K562 (cell line): ENCODE measurements at regions not wholly inside any gene's neighbourhood (a gene's known extent, or its start where the extent isn't known, plus 50 kb on each side); places are given as distances from the start of the nearest gene placed in this dataset.

ENCODE experiments used
- ATAC-seq: fragments of 200-7000 bp; cut with Tn5 transposase; 3 replicates; pipeline ENCODE4 v1.9.1; 2020; ENCODE audit warnings: moderate library complexity
- BruUV-seq: library from RNA; stranded (reverse); fragments of 400-500 nt; replicated peaks from 2 replicates; lab custom pipeline; 2021; lab: Mats Ljungman, UMichigan
- CTCF ChIA-PET: fragments of 300-600 bp; formaldehyde crosslinking; extraction: SDS; loops from one replicate; lab custom pipeline; 2021; ENCODE audit warnings: low intra/inter-chr PET ratio; lab: Yijun Ruan, JAX
- POLR2A ChIA-PET: fragments of 300-600, 350-650 bp; sonication (Branson Sonifier 250); formaldehyde crosslinking; extraction: SDS; loops from one replicate; lab custom pipeline; 2021; ENCODE audit warnings: antibody characterized with exemption, inconsistent platforms; lab: Yijun Ruan, JAX
- DNase-seq, 4 experiments: peaks; one replicate each; pipeline versions ENCODE4 v3.0.0 to v3.0.0-alpha.2; 2011 to 2018; ENCODE audit warnings: low spot score in 3 of 4, mixed read lengths in 3 of 4; ENCODE audit errors: extremely low read depth in 1 of 4
- FAIRE-seq: peaks from 2 replicates; lab custom pipeline; 2011; peaks lifted over from hg19 to GRCh38; lab: Jason Lieb, UNC
- H2AFZ ChIP-seq: 2 replicates; pipeline ENCODE4 v1.6.0; 2011; ENCODE audit warnings: low read depth, low read length, control low read depth, inconsistent platforms
- H3K27ac ChIP-seq: fragments of 200-600 bp; 3 replicates; pipeline ENCODE4 v1.8.0; 2011; ENCODE audit warnings: low read depth, mild to moderate bottlenecking, control low read depth, inconsistent platforms, low read length, moderate library complexity, mixed read lengths; ENCODE audit errors: extremely low read depth
- H3K27me3 ChIP-seq, 2 experiments: fragments of 300-600 bp in 1 of 2; 2 replicates in 1 of 2; 3 replicates in 1 of 2; pipeline versions ENCODE4 v1.6.0 to v1.8.0; 2011; ENCODE audit warnings: inconsistent platforms in 2 of 2, low read length in 2 of 2, mild to moderate bottlenecking in 1 of 2, mixed read lengths in 1 of 2, moderate library complexity in 1 of 2; ENCODE audit not compliant: control insufficient read depth in 2 of 2, insufficient read depth in 2 of 2
- H3K36me3 ChIP-seq: fragments of 300-600 bp; 3 replicates; pipeline ENCODE4 v1.8.0; 2011; ENCODE audit warnings: mild to moderate bottlenecking, low read length, inconsistent platforms; ENCODE audit not compliant: control insufficient read depth, insufficient read depth
- H3K4me1 ChIP-seq, 2 experiments: fragments of 200-600 bp in 1 of 2; replicated peaks in 1 of 2; 2 replicates in 1 of 2; 3 replicates in 1 of 2; pipeline versions ENCODE4 v1.5.1 to v1.8.0; 2011; ENCODE audit warnings: inconsistent platforms in 2 of 2, low read length in 2 of 2, mild to moderate bottlenecking in 1 of 2, mixed read lengths in 1 of 2, moderate library complexity in 1 of 2; ENCODE audit not compliant: control insufficient read depth in 2 of 2, insufficient read depth in 2 of 2
- H3K4me2 ChIP-seq: 2 replicates; pipeline ENCODE4 v1.6.1; 2011; ENCODE audit warnings: low read length, control low read depth, inconsistent platforms, mixed read lengths; ENCODE audit not compliant: insufficient read depth
- H3K4me3 ChIP-seq: fragments of 200-600 bp; sonication (generic), shearing (Covaris generic); 2 replicates; pipeline ENCODE4 v1.5.1; 2016; ENCODE audit warnings: control low read depth, inconsistent platforms
- H3K79me2 ChIP-seq: fragments of 200-600 bp; 3 replicates; pipeline ENCODE4 v1.8.0; 2011; ENCODE audit warnings: low read length, inconsistent platforms; ENCODE audit not compliant: control insufficient read depth, insufficient read depth
- H3K9ac ChIP-seq, 2 experiments: 2 replicates each; pipeline versions ENCODE4 v1.6.0 to v1.6.1; 2011; ENCODE audit warnings: low read depth in 2 of 2, low read length in 2 of 2, control low read depth in 1 of 2, inconsistent platforms in 1 of 2, mild to moderate bottlenecking in 1 of 2, mixed read lengths in 1 of 2; ENCODE audit not compliant: insufficient read depth in 1 of 2
- H3K9me1 ChIP-seq: one replicate; pipeline ENCODE4 v1.6.0; 2011; ENCODE audit warnings: inconsistent platforms, mild to moderate bottlenecking, low read length, moderate library complexity; ENCODE audit not compliant: control insufficient read depth, insufficient read depth
- H3K9me3 ChIP-seq: replicated peaks from 2 replicates; pipeline ENCODE4 v1.5.1; 2011; ENCODE audit warnings: low read depth, low read length, inconsistent platforms; ENCODE audit not compliant: control insufficient read depth, insufficient read depth
- H4K20me1 ChIP-seq: replicated peaks from 2 replicates; pipeline ENCODE4 v1.6.1; 2011; ENCODE audit warnings: low read length, inconsistent platforms, mixed read lengths; ENCODE audit not compliant: control insufficient read depth, insufficient read depth
- C11orf30 ChIP-seq: fragments of 450-650 bp; IDR thresholded peaks from 2 replicates; pipeline ENCODE4 v1.6.1; 2016; ENCODE audit warnings: low read depth, mild to moderate bottlenecking
- CBX3 ChIP-seq, 2 experiments: IDR thresholded peaks; 1 replicate in 1 of 2; 2 replicates in 1 of 2; pipeline ENCODE4 v1.6.1; 2012; ENCODE audit warnings: inconsistent platforms in 2 of 2, low read length in 2 of 2, borderline replicate concordance in 1 of 2, control low read depth in 1 of 2
- CBX5 ChIP-seq: IDR thresholded peaks from 2 replicates; pipeline ENCODE4 v1.6.1; 2014; ENCODE audit warnings: low read depth, borderline replicate concordance
- ELF2 ChIP-seq: fragments of 250-450 bp; sonication (Bioruptor Pico); IDR thresholded peaks from 2 replicates; pipeline ENCODE4 v1.5.0; 2021; ENCODE audit warnings: mild to moderate bottlenecking
- FOXA3 ChIP-seq, 2 experiments: fragments of 450-650 bp in 1 of 2; sonication (generic) in 1 of 2; formaldehyde crosslinking; IDR thresholded peaks in 1 of 2; conservative IDR thresholded peaks in 1 of 2; 2 replicates each; pipeline versions ENCODE4 v1.4.0 to v1.8.0; 2020 to 2022; ENCODE audit warnings: mild to moderate bottlenecking in 2 of 2, missing genetic modification reagents in 1 of 2
- REST ChIP-seq, 2 experiments: fragments of 450-650 bp; formaldehyde crosslinking in 1 of 2; IDR thresholded peaks; 2 replicates each; pipeline versions ENCODE4 v1.4.0 to v1.6.1; 2014 to 2020; ENCODE audit warnings: mild to moderate bottlenecking in 2 of 2, borderline replicate concordance in 1 of 2, low read depth in 1 of 2
- RNF2 ChIP-seq: sonication (generic); IDR thresholded peaks from 2 replicates; pipeline ENCODE4 v1.6.1; 2016
- SFPQ ChIP-seq: fragments of 200-400 bp; formaldehyde crosslinking; IDR thresholded peaks from 2 replicates; pipeline ENCODE4 v1.6.1; 2017; ENCODE audit warnings: mild to moderate bottlenecking, low read depth, low read length, moderate library complexity
- SNRNP70 ChIP-seq: fragments of 200-400 bp; formaldehyde crosslinking; optimal IDR thresholded peaks from 2 replicates; pipeline ENCODE3; 2017; ENCODE audit warnings: low read depth, low read length
- ZZZ3 ChIP-seq: fragments of 450-650 bp; IDR thresholded peaks from 2 replicates; pipeline ENCODE4 v1.6.1; 2016; ENCODE audit warnings: antibody characterized with exemption, mild to moderate bottlenecking, moderate library complexity
- WGBS: fragments of 100-300 bp; shearing (Covaris generic); methylation state at CpG from one replicate; pipeline ENCODE4 v1.1.6; 2016; ENCODE audit warnings: low coverage, mixed read lengths; ENCODE audit not compliant: insufficient coverage; ENCODE audit errors: missing lambda C conversion rate; 5-methylcytosine and 5-hydroxymethylcytosine counted together
- in situ Hi-C: fragments of 300-500 bp; cut with MboI; formaldehyde crosslinking; loops from 4 replicates; pipeline ENCODE4 v1.15.0; 2018; ENCODE audit warnings: inconsistent platforms, mixed read lengths
- intact Hi-C: fragments of 100-400 bp; cut with micrococcal nuclease; formaldehyde crosslinking; loops from 2 replicates; pipeline ENCODE4 v1.14.2; 2022
- TF ChIP-seq, protein P1 (sequence below): fragments of 250-450 bp; sonication (Bioruptor Pico); IDR thresholded peaks from 2 replicates; pipeline ENCODE4 v1.5.0; 2020; ENCODE audit warnings: mild to moderate bottlenecking, borderline replicate concordance

DNA sequence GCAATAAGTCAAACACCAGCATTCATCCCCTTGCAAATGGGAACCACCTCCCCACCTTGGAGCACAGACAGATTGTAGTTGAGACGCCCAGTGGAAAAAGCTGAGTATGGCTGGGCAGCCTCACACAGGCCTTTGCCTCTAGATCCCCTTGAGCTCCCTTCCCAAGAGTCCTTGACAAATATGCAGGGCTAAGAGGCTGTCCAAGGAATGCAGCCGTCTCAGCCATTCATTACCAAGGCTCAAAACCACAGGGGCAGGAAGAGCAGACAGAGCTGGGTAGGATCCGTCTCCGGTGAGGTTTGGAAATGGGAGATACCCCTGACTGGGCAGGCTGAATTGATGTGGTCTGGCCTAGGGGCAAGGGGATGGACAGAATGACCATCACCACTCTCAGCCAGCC is 557.1 kb downstream of the TNS1 start:
- ChIA-PET POLR2A (interaction anchor here (0.6 kb wide), 2 partner anchors 9 to 759 kb away, joined by 3 read pairs; no protein-coding TSS in a partner anchor), CTCF (no interaction called here)
- H3K27me3 ChIP-seq, result no peaks in the 10 kb centered on the region
- no peaks in the 10 kb centered on the region for H3K79me2 ChIP-seq
- no peak overlapping the region for H2AFZ ChIP-seq
- no peak overlapping the region for H3K4me2 ChIP-seq
- no peak for ATAC-seq
- 0% methylated on average over 4 of the region's 4 CpGs for WGBS
- intact Hi-C loops, result no loop called here
- no peak for FAIRE-seq
- no peaks in the 10 kb centered on the region for H3K9me3 ChIP-seq
- no peaks in the 10 kb centered on the region for H4K20me1 ChIP-seq
- no peak overlapping the region for H3K9ac ChIP-seq
- no TSS peak for BruUV-seq
- no peaks in the 10 kb centered on the region for H3K4me1 ChIP-seq
- no peak for DNase-seq
- H3K4me3 ChIP-seq, result no peak overlapping the region
- no peaks in the 10 kb centered on the region for H3K36me3 ChIP-seq
- no peaks in the 10 kb centered on the region for H3K9me1 ChIP-seq
- in situ Hi-C loops, result no loop called here
- no peak overlapping the region for H3K27ac ChIP-seq
- no peak for TF ChIP-seq CBX3 (IDR thresholded peaks at IDR 0.05; ENCODE audit: borderline replicate concordance in 1 of 2, low read length in 2 of 2)
- TF ChIP-seq ZZZ3, result no peak
- TF ChIP-seq RNF2, result no peak
- TF ChIP-seq, protein P1, sequence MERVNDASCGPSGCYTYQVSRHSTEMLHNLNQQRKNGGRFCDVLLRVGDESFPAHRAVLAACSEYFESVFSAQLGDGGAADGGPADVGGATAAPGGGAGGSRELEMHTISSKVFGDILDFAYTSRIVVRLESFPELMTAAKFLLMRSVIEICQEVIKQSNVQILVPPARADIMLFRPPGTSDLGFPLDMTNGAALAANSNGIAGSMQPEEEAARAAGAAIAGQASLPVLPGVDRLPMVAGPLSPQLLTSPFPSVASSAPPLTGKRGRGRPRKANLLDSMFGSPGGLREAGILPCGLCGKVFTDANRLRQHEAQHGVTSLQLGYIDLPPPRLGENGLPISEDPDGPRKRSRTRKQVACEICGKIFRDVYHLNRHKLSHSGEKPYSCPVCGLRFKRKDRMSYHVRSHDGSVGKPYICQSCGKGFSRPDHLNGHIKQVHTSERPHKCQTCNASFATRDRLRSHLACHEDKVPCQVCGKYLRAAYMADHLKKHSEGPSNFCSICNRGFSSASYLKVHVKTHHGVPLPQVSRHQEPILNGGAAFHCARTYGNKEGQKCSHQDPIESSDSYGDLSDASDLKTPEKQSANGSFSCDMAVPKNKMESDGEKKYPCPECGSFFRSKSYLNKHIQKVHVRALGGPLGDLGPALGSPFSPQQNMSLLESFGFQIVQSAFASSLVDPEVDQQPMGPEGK (CRISPR knock-in tag), result no peak
- no peak for TF ChIP-seq ELF2 (CRISPR knock-in tag)
- no peak for TF ChIP-seq REST (IDR thresholded peaks at IDR 0.05; ENCODE audit: borderline replicate concordance)
- TF ChIP-seq REST (CRISPR knock-in tag; IDR thresholded peaks at IDR 0.05; ENCODE audit: low read depth), result no peak
- TF ChIP-seq SFPQ, result no peak
- TF ChIP-seq FOXA3 (CRISPR knock-in tag; conservative IDR thresholded peaks at IDR 0.05 in 1 of 2, IDR thresholded peaks at IDR 0.05 in 1 of 2), result no peak
- no peak for TF ChIP-seq SNRNP70
- TF ChIP-seq C11orf30, result no peak
- TF ChIP-seq CBX5, result no peak
